ENCODE measurements at regions not wholly inside any gene's neighbourhood (a gene's known extent, or its start where the extent isn't known, plus 50 kb on each side); places are given as distances from the start of the nearest gene placed in this dataset.

- H3K9me3 ChIP-seq (ENCODE audit: control insufficient read depth, insufficient read depth, low read depth, low read length): no peaks in the 10 kb centered on the region; the same call in 1 of the 2 replicates
- H3K36me3 ChIP-seq (ENCODE audit: control insufficient read depth, insufficient read depth, low read length): no peaks in the 10 kb centered on the region
- no peaks in the 10 kb centered on the region for H3K4me1 ChIP-seq (ENCODE audit: control insufficient read depth, insufficient read depth, low read length)
- H3K4me3 ChIP-seq (ENCODE audit: low read depth in 2 of 2, low read length in 2 of 2): no peak overlapping the region
- TF ChIP-seq TCF7L2 (IDR thresholded peaks at IDR 0.05; ENCODE audit: low read depth, low read length) (no peak), REST (IDR thresholded peaks at IDR 0.05; ENCODE audit: insufficient read depth in 1 of 2, low read depth in 2 of 2, low read length in 1 of 2) (no peak), SIN3A (IDR thresholded peaks at IDR 0.05; ENCODE audit: borderline replicate concordance, insufficient read depth, low read depth, low read length) (no peak), POLR2AphosphoS5 (IDR thresholded peaks at IDR 0.05; ENCODE audit: low read depth, low read length) (no peak)
- TF ChIP-seq, protein P1, sequence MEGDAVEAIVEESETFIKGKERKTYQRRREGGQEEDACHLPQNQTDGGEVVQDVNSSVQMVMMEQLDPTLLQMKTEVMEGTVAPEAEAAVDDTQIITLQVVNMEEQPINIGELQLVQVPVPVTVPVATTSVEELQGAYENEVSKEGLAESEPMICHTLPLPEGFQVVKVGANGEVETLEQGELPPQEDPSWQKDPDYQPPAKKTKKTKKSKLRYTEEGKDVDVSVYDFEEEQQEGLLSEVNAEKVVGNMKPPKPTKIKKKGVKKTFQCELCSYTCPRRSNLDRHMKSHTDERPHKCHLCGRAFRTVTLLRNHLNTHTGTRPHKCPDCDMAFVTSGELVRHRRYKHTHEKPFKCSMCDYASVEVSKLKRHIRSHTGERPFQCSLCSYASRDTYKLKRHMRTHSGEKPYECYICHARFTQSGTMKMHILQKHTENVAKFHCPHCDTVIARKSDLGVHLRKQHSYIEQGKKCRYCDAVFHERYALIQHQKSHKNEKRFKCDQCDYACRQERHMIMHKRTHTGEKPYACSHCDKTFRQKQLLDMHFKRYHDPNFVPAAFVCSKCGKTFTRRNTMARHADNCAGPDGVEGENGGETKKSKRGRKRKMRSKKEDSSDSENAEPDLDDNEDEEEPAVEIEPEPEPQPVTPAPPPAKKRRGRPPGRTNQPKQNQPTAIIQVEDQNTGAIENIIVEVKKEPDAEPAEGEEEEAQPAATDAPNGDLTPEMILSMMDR (IDR thresholded peaks at IDR 0.05): no peak
- in situ Hi-C loops (cut with HindIII; ENCODE audit: low pct_unique_long_range_greater_than_20kb, low sequenced_read_pairs) (no loop called here), intact Hi-C loops (cut with micrococcal nuclease; ENCODE audit: unreplicated experiment) (no loop called here)
- ChIA-PET CTCF (no interaction called here), POLR2A (no interaction called here)
- no peak overlapping the region for H3K27ac ChIP-seq (ENCODE audit: low read length)
- no peak for DNase-seq (ENCODE audit: low read depth, low spot score)
- H3K27me3 ChIP-seq (ENCODE audit: control insufficient read depth, insufficient read depth, low read length): no peaks in the 10 kb centered on the region; the same call in 1 of the 2 replicates
- BruUV-seq (replicated peaks): no TSS peak
- no peak for ATAC-seq
These were observed 152.1 kb upstream of the ITGA6 start for GRCh38 chr2:172275239-172275638.

DNA sequence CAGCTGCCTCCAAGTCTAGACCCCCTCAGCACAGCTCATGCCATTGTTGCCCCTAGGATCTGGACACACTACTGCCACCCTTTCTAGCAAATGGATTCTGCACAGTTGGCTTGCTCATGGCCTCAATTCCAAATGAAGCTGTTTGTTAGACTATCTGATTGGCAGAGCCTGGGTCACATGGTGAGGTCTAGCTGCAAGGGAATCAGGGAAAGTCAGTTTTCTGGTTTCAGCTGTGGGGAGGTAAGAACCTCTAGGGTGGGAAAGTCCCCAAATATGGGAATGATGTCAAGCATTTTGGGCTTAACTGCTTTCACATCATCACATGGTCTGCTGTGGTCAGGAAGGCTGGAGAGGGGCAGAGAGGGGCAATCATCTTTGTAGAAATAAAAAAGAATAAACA lies 150.4 kb upstream of the ITGA6 start:
- Histone ChIP-seq H3K4me3 (ENCODE audit: low read depth in 2 of 2, low read length in 2 of 2) (no peak overlapping the region), H3K27me3 (ENCODE audit: control insufficient read depth, insufficient read depth, low read length) (no peaks in the 10 kb centered on the region; the same call in 1 of the 2 replicates), H3K27ac (ENCODE audit: low read length) (no peak overlapping the region), H3K36me3 (ENCODE audit: control insufficient read depth, insufficient read depth, low read length) (no peaks in the 10 kb centered on the region), H3K4me1 (ENCODE audit: control insufficient read depth, insufficient read depth, low read length) (no peaks in the 10 kb centered on the region), H3K9me3 (ENCODE audit: control insufficient read depth, insufficient read depth, low read depth, low read length) (no peaks in the 10 kb centered on the region; the same call in 1 of the 2 replicates)
- ATAC-seq: no peak
- ChIA-PET POLR2A (no interaction called here), CTCF (no interaction called here)
- DNase-seq (ENCODE audit: low read depth, low spot score): no peak
- in situ Hi-C loops (cut with HindIII; ENCODE audit: low pct_unique_long_range_greater_than_20kb, low sequenced_read_pairs): no loop called here
- no TSS peak for BruUV-seq (replicated peaks)
- intact Hi-C loops (cut with micrococcal nuclease; ENCODE audit: unreplicated experiment): no loop called here
- no peak for TF ChIP-seq POLR2AphosphoS5 (IDR thresholded peaks at IDR 0.05; ENCODE audit: low read depth, low read length)
- TF ChIP-seq, protein P1 (IDR thresholded peaks at IDR 0.05): no peak
- TF ChIP-seq SIN3A (IDR thresholded peaks at IDR 0.05; ENCODE audit: borderline replicate concordance, insufficient read depth, low read depth, low read length): no peak
- no peak for TF ChIP-seq REST (IDR thresholded peaks at IDR 0.05; ENCODE audit: insufficient read depth in 1 of 2, low read depth in 2 of 2, low read length in 1 of 2)
- TF ChIP-seq TCF7L2 (IDR thresholded peaks at IDR 0.05; ENCODE audit: low read depth, low read length): no peak

All from Panc1 (cell line).